ENCODE measurements at regions not wholly inside any gene's neighbourhood (a gene's known extent, or its start where the extent isn't known, plus 50 kb on each side); places are given as distances from the start of the nearest gene placed in this dataset.
"Not testable (repeated sequence)": the region's sequence is repeated elsewhere in the genome, so short reads cannot be mapped to it uniquely, and the experiment has no call there.

GRCh38 chr11:105357146-105357545 is 217.6 kb upstream of the CARD18 start:
- H3K27me3 Mint-ChIP-seq (ENCODE audit: unreplicated experiment): peaks cover 2% of the 10 kb centered on the region

GRCh38 chr11:105349867-105350266 is 210.3 kb upstream of the CARD18 start:
- not testable (repeated sequence) for H3K27ac Mint-ChIP-seq (ENCODE audit: unreplicated experiment); H3K4me3 Mint-ChIP-seq (ENCODE audit: unreplicated experiment); H3K4me1 Mint-ChIP-seq (ENCODE audit: low read depth, unreplicated experiment); H3K27me3 Mint-ChIP-seq (ENCODE audit: unreplicated experiment); H3K36me3 Mint-ChIP-seq (ENCODE audit: unreplicated experiment); H3K9me3 Mint-ChIP-seq (ENCODE audit: unreplicated experiment); DNase-seq

More at GRCh38 chr11:105357146-105357545, 217.6 kb upstream of the CARD18 start:
- Mint-ChIP-seq H3K9me3 (ENCODE audit: unreplicated experiment) (no peaks in the 10 kb centered on the region), H3K27ac (ENCODE audit: unreplicated experiment) (no peak overlapping the region), H3K36me3 (ENCODE audit: unreplicated experiment) (no peaks in the 10 kb centered on the region), H3K4me1 (ENCODE audit: low read depth, unreplicated experiment) (no peaks in the 10 kb centered on the region), H3K4me3 (ENCODE audit: unreplicated experiment) (no peak overlapping the region)
- TF ChIP-seq CTCF (IDR thresholded peaks at IDR 0.05; ENCODE audit: partially characterized antibody, unreplicated experiment): no peak
- no peak for DNase-seq

- no peak overlapping the region for H3K4me3 Mint-ChIP-seq (ENCODE audit: unreplicated experiment)
- TF ChIP-seq CTCF (IDR thresholded peaks at IDR 0.05; ENCODE audit: partially characterized antibody, unreplicated experiment): no peak
- no peaks in the 10 kb centered on the region for H3K4me1 Mint-ChIP-seq (ENCODE audit: low read depth, unreplicated experiment)
- no peaks in the 10 kb centered on the region for H3K27me3 Mint-ChIP-seq (ENCODE audit: unreplicated experiment)
- DNase-seq: no peak
- no peaks in the 10 kb centered on the region for H3K9me3 Mint-ChIP-seq (ENCODE audit: unreplicated experiment)
- H3K36me3 Mint-ChIP-seq (ENCODE audit: unreplicated experiment): no peaks in the 10 kb centered on the region
- H3K27ac Mint-ChIP-seq (ENCODE audit: unreplicated experiment): no peak overlapping the region
Measured at GRCh38 chr11:105344938-105345337, 205.4 kb upstream of the CARD18 start.

- Mint-ChIP-seq H3K4me1 (ENCODE audit: low read depth, unreplicated experiment) (no peaks in the 10 kb centered on the region), H3K27me3 (ENCODE audit: unreplicated experiment) (no peaks in the 10 kb centered on the region), H3K27ac (ENCODE audit: unreplicated experiment) (no peak overlapping the region), H3K9me3 (ENCODE audit: unreplicated experiment) (no peaks in the 10 kb centered on the region), H3K36me3 (ENCODE audit: unreplicated experiment) (no peaks in the 10 kb centered on the region), H3K4me3 (ENCODE audit: unreplicated experiment) (no peak overlapping the region)
- TF ChIP-seq CTCF (IDR thresholded peaks at IDR 0.05; ENCODE audit: partially characterized antibody, unreplicated experiment): no peak
- DNase-seq: no peak
Measured at GRCh38 chr11:105334025-105334714, 194.6 kb upstream of the CARD18 start.

- DNase-seq: no peak
- H3K36me3 Mint-ChIP-seq (ENCODE audit: unreplicated experiment): no peaks in the 10 kb centered on the region
- no peaks in the 10 kb centered on the region for H3K4me1 Mint-ChIP-seq (ENCODE audit: low read depth, unreplicated experiment)
- no peak overlapping the region for H3K4me3 Mint-ChIP-seq (ENCODE audit: unreplicated experiment)
- no peaks in the 10 kb centered on the region for H3K9me3 Mint-ChIP-seq (ENCODE audit: unreplicated experiment)
- no peak overlapping the region for H3K27ac Mint-ChIP-seq (ENCODE audit: unreplicated experiment)
- TF ChIP-seq CTCF (IDR thresholded peaks at IDR 0.05; ENCODE audit: partially characterized antibody, unreplicated experiment): no peak
- H3K27me3 Mint-ChIP-seq (ENCODE audit: unreplicated experiment): no peaks in the 10 kb centered on the region
Measured at GRCh38 chr11:105333153-105333552, 193.6 kb upstream of the CARD18 start.

Data from glutamatergic neuron (in vitro differentiated cells).